ENCODE measurements at regions not wholly inside any gene's neighbourhood (a gene's known extent, or its start where the extent isn't known, plus 50 kb on each side); places are given as distances from the start of the nearest gene placed in this dataset.

GRCh38 chr4:41318839-41319530, 62.3 kb downstream of the UCHL1 start:
- DNase-seq = no peak

DNA sequence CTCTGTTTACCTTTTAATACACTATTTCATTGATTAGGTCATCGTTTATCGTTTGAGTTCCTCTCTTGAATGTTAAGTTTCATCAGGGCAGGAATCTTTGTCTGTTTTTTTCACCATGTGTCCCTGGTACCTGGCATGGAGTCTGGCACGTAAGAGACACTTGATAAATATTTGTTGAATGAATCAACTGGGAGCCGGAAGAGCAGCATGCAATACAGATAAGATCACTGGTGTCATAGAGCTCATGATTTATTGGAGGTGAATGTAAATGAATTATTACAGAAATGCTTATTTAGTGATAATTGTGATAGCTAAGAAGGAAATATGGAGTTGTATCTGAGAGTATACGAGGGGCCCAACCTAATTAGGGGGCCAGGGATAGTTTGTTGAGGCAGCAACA, 62.8 kb downstream of the UCHL1 start:
- DNase-seq = no peak

DNA sequence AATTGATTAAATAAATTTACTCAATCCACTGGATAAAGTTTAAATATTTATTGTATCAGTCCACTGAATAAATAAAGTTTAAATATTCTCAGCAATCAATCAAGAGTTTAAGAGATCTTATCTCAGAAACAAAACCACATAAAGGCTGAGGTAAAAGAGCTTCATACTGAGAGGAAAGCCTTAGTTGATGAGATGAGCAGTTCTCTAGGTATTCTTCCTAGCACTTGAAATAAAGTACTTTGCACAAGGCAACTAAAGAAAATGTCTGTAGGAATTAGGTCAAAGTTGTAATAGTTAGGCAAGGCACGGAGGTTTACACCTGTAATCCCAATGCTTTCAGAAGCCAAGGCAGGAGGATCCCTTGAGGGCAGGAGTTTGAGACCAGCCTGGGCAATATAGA, 63.5 kb downstream of the UCHL1 start:
- no peak for DNase-seq

GRCh38 chr4:41320786-41321185, 64.1 kb downstream of the UCHL1 start:
- no peak for DNase-seq

GRCh38 chr4:41321216-41321945, 64.7 kb downstream of the UCHL1 start:
- no peak for DNase-seq

DNA sequence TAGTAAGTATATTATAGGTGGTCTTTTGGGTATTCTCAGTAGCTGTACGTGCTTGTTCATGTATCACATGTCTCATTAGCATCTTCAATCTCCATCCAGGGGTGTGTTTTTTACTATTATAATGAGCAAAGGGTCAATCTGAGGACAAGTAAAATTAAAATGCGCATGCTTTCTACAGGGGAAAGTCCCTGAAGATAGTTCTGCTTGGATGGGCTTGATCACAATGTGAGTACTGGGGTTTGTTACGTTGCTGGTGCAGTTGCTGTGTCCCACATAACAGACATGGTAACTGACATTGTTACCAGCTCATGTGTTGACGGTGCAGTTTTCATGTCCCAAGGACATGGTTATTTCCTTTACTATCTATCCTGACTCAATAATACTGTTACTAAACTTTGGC, 65.9 kb downstream of the UCHL1 start:
- DNase-seq = no peak

- no peak for DNase-seq
Observed at GRCh38 chr4:41323179-41323578, 66.5 kb downstream of the UCHL1 start.

GRCh38 chr4:41323706-41324105, 67.0 kb downstream of the UCHL1 start:
- no peak for DNase-seq

DNA sequence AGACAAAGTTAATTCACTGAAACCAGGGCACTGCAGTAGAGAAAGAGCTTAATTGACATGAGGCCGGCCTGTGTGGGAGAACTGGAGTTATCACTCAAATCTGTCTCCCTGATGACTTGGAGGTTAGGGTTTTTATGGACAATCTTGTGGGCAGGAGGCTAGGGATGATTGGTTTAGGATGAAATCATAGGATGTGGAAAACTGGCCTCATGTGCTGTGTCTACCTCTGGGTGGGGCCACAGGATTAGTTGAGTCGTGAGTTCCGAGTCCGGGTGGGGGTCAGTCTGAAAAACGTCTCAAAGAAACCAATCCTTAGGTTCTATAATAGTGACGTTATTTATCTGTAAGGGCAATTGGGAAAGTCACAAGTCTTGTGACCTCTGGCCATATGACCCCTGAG, 68.1 kb downstream of the UCHL1 start:
- no peak for DNase-seq

- no peak for DNase-seq
Observed at GRCh38 chr4:41325901-41326300, 69.2 kb downstream of the UCHL1 start.

DNA sequence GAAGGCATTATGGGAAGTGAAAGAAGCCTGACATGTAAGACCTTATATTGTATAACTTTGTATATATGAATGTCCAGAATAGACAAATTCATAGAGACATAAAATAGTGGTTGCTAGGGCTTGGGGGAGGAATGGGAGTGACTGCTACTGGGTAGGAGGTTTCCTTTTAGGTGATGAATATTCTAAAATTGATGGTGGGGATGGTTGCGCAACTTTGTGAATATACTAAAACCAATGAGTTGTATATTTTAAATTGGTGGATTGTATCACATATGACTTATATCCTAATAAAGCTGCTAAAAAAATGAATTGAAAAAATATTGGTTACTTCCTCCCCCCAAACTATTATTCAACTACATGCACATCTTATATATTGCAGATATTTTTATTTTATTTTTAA, 70.0 kb downstream of the UCHL1 start:
- no peak for DNase-seq

- no peak for DNase-seq
Observed at GRCh38 chr4:41327770-41328169, 71.0 kb downstream of the UCHL1 start.

DNA sequence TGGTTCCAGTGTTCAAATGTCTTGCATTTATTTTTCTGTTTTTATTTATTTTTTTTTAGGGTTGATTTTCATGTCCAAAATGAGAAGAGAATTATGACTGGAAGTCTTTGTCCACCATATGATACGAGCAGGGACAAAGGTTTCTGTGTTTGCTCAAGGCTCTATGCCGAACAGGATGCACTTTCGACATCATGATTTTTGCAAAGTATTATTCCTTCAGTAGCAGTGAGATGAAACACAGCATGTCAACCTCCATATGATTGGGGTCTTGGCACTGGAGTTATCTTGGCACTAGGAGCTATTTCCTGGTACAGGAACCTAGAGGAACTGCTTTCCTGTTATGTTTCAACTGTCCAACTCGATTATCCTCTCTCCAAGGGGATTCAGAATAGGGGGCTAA, 72.6 kb downstream of the UCHL1 start:
- DNase-seq = no peak

- DNase-seq = no peak
Observed at GRCh38 chr4:41331224-41331623, 74.5 kb downstream of the UCHL1 start.

GRCh38 chr4:41332510-41333054, 75.9 kb downstream of the UCHL1 start:
- DNase-seq = no peak

GRCh38 chr4:41334182-41334581, 77.5 kb downstream of the UCHL1 start:
- DNase-seq = peak; percentile 50

DNA sequence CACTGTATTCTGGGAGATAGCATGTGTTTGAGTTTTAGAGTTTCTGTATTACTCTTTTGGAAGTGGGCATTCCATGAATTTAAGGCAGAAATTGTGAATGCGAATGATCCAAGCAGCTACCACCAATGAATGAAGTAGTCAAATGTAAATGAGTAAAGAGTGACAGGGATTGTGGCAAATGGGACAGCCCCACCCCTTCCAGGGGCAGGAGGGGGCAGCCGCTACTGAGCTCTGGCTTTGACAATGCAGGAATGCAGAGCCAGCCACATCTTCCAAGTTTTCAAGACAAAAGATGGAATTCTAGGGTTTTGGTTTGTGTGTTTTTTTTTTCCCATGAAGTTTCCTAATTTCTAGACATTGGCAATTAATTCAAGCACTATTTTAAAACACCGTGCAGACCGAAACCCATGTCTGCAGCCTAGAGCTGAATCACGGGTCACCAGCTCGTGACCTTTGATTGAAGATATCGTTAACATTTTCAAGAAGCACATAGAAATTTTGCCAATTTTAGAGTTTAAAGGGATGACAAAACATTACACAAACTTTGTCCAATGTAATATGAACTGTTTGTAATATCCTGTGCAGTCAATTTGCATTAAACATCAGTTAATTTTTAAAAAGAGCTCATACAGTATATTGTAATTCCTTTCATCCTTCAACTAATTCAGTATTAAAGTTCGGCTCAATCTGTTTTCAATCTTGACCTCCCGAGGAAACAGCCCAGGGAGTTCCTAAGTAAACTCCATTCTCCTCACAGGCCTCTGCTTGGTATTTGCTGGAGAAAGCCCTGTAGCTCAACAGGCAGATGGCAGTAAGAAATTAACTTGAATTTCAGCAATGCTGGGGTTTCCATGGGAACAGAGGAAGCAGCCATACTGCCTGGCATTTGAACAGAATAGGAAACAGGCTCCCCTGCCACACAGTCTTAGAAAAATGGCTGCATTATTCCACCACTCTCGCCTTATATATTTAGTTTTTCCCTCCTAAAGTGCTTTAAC, 83.4 kb downstream of the UCHL1 start:
- no peak for DNase-seq

- no peak for DNase-seq
Observed at GRCh38 chr4:41346306-41347061, 89.8 kb downstream of the UCHL1 start.

DNA sequence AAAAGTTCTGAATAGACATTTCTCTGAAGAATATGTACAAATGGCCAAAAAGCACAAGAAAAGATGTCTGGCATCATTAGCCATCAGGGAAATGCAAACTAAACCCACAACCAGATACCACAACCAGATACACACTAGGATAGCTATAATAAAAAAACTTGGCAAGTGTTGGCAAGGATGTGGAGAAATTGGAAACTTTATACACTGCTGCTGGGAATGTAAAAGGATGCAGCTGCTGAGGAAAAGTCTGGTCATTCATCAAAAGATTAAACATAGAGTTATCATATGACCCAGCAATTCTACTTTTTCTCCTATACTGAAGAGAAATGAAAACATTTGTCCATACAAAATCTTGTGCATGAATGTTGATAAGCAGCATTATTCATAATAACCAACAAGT, 92.3 kb downstream of the UCHL1 start:
- DNase-seq = no peak

DNA sequence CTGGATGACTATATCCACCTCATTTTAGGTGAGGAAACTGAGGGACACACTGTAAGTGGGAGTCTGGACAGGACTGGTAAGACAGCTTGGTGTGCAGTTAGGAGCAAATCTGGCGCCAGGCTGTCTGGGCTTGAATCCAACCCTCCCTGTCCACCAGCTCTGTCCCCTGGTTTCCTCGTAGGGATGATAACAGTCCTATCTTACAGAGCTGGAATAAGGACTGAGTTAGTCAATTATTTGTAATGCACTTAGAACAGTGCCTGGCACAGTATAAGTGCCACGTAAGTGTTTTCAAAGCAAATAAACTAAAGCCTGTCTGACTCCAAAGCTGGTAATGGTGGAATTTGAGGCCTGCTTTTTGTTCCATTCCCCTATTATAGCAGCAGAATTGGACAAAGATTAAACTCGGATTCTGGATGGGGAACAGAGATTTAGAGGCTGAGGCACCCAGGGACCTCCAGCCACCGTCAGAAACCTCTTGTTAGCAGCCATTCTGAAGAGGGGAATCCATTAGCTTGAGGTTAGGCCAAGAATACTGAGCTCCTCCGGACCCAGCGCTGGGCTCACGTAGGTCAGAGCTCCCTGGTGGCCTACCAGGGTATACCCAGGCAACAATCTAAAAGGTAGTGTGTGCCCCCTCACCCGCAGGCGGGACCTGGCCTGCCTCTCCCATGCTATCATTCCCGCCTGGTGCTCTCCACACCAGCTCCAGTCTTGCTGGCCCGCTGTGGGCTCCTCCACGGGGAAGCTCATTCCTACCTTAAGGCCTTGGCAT, 102.1 kb downstream of the UCHL1 start:
- peak; percentile 49 for DNase-seq

DNA sequence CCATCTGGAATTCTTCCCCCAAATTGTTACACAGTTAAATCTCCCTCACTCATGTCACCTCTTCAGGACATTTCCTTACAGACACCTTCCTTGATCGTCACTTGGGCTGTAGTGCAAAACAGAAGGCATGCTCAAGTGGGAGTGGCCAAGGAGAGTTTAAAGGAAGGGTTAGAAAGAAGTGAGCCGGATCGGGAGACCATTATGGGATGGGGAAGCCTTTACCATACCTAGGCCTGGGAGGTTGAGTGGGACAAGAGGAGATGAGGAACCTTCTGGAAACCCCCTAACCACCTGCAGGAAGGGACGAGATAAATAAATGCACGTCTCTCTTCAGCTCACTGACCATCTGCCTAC, 102.7 kb downstream of the UCHL1 start:
- DNase-seq = no peak

GRCh38 chr4:41359836-41360213, 103.1 kb downstream of the UCHL1 start:
- no peak for DNase-seq

All from DMS79 (cell line).